Small intestine (tissue), 7 donors: ENCODE measurements at regions not wholly inside any gene's neighbourhood (a gene's known extent, or its start where the extent isn't known, plus 50 kb on each side); places are given as distances from the start of the nearest gene placed in this dataset.

Source experiments
- DNase-seq, 2 donors: peaks; one replicate each; pipeline versions ENCODE4 v3.0.0 to v3.0.0-alpha.2; 2013
- FAIRE-seq: peaks from 2 replicates; lab custom pipeline; 2012; peaks lifted over from hg19 to GRCh38; lab: Jason Lieb, UNC
- H3K27ac ChIP-seq, 3 donors: one replicate each; pipeline ENCODE4 v1.5.1; 2013; ENCODE audit warnings: low read length in 2 of 3, mild to moderate bottlenecking in 2 of 3, control low read depth in 1 of 3, inconsistent platforms in 1 of 3, low read depth in 1 of 3, moderate library complexity in 1 of 3
- H3K27me3 ChIP-seq, 3 donors: one replicate each; pipeline ENCODE4 v1.6.1; 2013; ENCODE audit warnings: low read length in 3 of 3, inconsistent platforms in 1 of 3; ENCODE audit not compliant: control insufficient read depth in 3 of 3, insufficient read depth in 3 of 3
- H3K36me3 ChIP-seq, 3 donors: one replicate each; pipeline ENCODE4 v1.6.1; 2013; ENCODE audit warnings: low read length in 3 of 3, inconsistent platforms in 1 of 3, low read depth in 1 of 3, mild to moderate bottlenecking in 1 of 3, moderate library complexity in 1 of 3; ENCODE audit not compliant: control insufficient read depth in 3 of 3, insufficient read depth in 2 of 3
- H3K4me1 ChIP-seq, 3 donors: one replicate each; pipeline ENCODE4 v1.6.1; 2013; ENCODE audit warnings: low read length in 2 of 3, inconsistent platforms in 1 of 3, low read depth in 1 of 3, mild to moderate bottlenecking in 1 of 3, moderate library complexity in 1 of 3; ENCODE audit not compliant: control insufficient read depth in 3 of 3, insufficient read depth in 2 of 3
- H3K4me3 ChIP-seq, 3 donors: one replicate each; pipeline ENCODE4 v1.5.1; 2013; ENCODE audit warnings: low read length in 3 of 3, control low read depth in 1 of 3, inconsistent platforms in 1 of 3, low read depth in 1 of 3, mild to moderate bottlenecking in 1 of 3, moderate library complexity in 1 of 3
- H3K9me3 ChIP-seq, 2 donors: one replicate each; pipeline ENCODE4 v1.6.1; 2013; ENCODE audit warnings: low read depth in 1 of 2, low read length in 1 of 2; ENCODE audit not compliant: control insufficient read depth in 2 of 2, insufficient read depth in 1 of 2
- WGBS, 3 donors: extraction: QIAGEN DNeasy Blood & Tissue Kit; methylation state at CpG; one replicate each; pipeline ENCODE4 v1.1.7; 2013; 5-methylcytosine and 5-hydroxymethylcytosine counted together
- donor health status: healthy with polysubstance abuse.
- donor health status: control.
- donor health status: control.
- donor health status: Bipolar disorder and iron deficiency.
- donor health status: healthy.

DNA sequence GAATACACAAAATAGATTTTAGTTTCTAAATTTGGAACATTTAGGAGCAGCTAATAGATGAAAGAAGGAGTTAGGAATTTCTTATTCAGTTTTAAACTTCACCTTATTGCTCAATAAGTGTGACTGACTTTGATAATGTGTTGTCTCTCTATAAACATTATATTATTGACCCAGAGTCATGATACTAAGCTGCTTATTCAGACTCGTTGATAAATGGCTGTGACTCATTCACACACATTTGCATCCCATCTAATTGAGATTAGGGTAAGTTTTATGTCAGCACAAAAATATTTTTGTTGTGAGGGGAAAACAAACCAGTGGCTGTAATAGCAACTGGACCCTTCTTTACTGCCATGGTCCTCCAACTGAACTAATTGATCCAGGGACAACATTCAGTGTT lies 137.6 kb downstream of the GOLIM4 start:
- Histone ChIP-seq H3K4me3 (no peak overlapping the region), H3K36me3 (no peaks in the 10 kb centered on the region), H3K27ac (no peak overlapping the region), H3K9me3 (no peaks in the 10 kb centered on the region), H3K4me1 (no peaks in the 10 kb centered on the region), H3K27me3 (no peaks in the 10 kb centered on the region)
- DNase-seq (peak in 1 of 2 donors; percentile 57), FAIRE-seq (no peak)
- WGBS, 3 donors, result 0 to 29% (median 0%) methylated on average over 1 of the region's 1 CpG

DNA sequence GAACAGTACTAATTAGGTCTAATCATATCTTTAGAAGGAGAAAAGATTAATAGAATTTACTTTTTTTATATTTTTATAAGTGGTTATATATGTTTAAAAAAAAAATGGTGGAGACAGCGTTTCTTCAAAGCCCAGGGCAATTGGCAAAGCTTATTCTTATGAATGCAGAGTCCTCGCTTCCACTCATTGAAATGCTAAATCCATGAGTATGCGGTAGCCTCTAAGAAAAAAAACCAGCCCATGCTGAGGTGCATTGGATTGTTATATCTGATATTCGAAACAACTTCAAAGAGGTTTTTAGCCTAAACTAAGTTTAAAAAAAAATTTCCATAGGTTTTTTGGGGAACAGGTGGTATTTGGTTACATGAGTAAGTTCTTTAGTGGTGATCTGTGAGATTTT lies 142.8 kb downstream of the GOLIM4 start:
- Histone ChIP-seq H3K27me3 (no peaks in the 10 kb centered on the region), H3K36me3 (no peaks in the 10 kb centered on the region), H3K27ac (no peak overlapping the region), H3K4me3 (no peak overlapping the region), H3K4me1 (no peaks in the 10 kb centered on the region), H3K9me3 (peaks cover 0 to 2% of the 10 kb centered on the region in 2 donors)
- 72 to 92% (median 85%) methylated on average over 4 of the region's 4 CpGs for WGBS, 3 donors
- FAIRE-seq (no peak), DNase-seq (no peak)

DNA sequence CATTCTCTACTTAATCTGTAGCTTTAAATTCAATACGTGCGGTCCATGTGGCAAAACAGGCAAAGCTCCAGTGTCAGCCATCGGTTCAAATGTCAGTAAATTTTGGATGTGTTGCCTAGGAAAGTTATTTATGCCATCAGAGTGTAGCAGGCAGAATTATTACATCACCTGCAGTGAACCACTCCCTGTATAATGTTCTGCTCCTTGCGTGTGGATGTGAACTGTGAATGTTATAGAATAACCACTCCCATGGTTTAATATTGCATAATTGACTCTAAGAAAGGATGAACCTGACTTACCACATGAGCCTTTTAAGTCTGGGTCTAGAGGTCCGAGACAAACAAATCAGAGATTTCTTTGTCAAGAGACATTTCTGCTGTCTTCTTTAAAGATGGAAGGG lies 145.5 kb downstream of the GOLIM4 start:
- Histone ChIP-seq H3K4me3 (no peak overlapping the region), H3K9me3 (peaks cover 0 to 2% of the 10 kb centered on the region in 2 donors), H3K27ac (no peak overlapping the region), H3K36me3 (no peaks in the 10 kb centered on the region), H3K4me1 (no peaks in the 10 kb centered on the region), H3K27me3 (no peaks in the 10 kb centered on the region)
- no peak for FAIRE-seq
- DNase-seq, result peak in 1 of 2 donors; percentile 15
- 84 to 88% (median 85%) methylated on average over 5 of the region's 5 CpGs for WGBS, 3 donors

DNA sequence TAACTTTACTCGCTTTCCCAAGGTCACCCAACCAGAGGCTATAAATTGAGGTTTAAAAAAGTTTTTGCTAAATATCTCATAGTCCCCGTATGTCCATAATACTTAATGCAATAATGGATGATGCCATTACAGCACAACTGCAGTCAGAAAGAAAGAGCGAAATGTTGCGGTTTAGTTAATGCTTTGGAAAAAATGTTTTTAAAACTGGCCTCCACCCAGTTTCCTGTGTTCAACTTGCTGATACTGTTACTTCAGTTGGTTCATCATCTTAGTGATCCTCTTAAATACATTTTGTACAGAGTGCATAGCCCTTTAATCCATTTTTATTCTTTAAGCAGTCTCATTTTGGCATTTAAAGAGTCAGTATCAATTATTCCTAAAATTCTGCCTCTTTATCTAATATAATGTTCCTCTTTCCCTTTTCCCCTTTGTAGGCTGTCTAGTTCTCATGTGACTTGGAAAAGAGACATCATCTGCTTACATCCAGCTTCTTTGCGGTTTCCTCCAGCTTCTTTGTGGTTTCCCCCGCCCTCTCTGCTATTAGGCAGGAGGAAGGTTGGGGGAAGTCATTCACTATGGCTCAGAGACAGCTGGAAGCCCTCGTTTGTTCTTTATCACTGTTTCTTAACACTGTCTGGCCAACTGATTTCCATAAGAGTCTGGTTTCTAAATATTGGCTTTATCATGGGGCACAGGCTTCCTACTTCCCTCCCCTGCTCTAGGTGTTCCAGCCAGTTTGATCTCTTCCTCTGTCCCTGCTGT lies 154.3 kb downstream of the GOLIM4 start:
- no peak for FAIRE-seq

GRCh38 chr3:167940241-167940640 lies 155.5 kb downstream of the GOLIM4 start:
- no peak overlapping the region for H3K27ac ChIP-seq
- H3K27me3 ChIP-seq, result no peaks in the 10 kb centered on the region
- no peaks in the 10 kb centered on the region for H3K4me1 ChIP-seq
- no peaks in the 10 kb centered on the region for H3K9me3 ChIP-seq
- no peaks in the 10 kb centered on the region for H3K36me3 ChIP-seq
- DNase-seq (no peak), FAIRE-seq (no peak)
- no peak overlapping the region for H3K4me3 ChIP-seq
- WGBS, 3 donors, result 76 to 88% (median 85%) methylated on average over 3 of the region's 3 CpGs

More for the DNA sequence above, 154.3 kb downstream of the GOLIM4 start:
- H3K4me3 ChIP-seq, result no peak overlapping the region
- peak overlapping the region in 1 of 3 donors; percentile 21 for H3K27ac ChIP-seq
- 43 to 70% (median 52%) methylated on average over 7 of the region's 7 CpGs for WGBS, 3 donors
- no peaks in the 10 kb centered on the region for H3K36me3 ChIP-seq
- DNase-seq, result peak; percentile 8 to 28
- no peaks in the 10 kb centered on the region for H3K9me3 ChIP-seq
- H3K4me1 ChIP-seq, result no peaks in the 10 kb centered on the region
- no peaks in the 10 kb centered on the region for H3K27me3 ChIP-seq

GRCh38 chr3:167938516-167938915 lies 157.2 kb downstream of the GOLIM4 start:
- Histone ChIP-seq H3K4me1 (no peaks in the 10 kb centered on the region), H3K27me3 (no peaks in the 10 kb centered on the region), H3K27ac (no peak overlapping the region), H3K9me3 (no peaks in the 10 kb centered on the region), H3K4me3 (no peak overlapping the region), H3K36me3 (no peaks in the 10 kb centered on the region)
- no peak for DNase-seq
- no peak for FAIRE-seq

DNA sequence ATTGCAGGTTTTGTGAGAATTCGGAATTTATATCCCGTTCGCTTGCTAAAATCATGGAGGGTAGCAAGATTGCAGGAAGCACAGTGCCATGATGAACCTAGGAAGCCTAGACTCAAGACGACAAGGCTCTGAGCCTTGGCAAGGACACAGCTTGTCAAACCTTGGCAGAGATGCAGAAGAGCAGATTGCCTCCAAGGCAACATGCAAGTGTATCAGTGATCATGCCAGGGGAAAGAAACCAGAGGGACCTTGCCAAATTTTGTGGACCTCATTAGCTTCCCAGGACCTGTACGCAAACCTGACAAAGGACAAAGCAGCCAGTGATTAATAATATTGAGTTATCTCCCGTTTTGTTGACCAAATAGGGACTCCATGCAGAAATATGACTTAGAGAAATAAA lies 159.7 kb downstream of the GOLIM4 start:
- H3K9me3 ChIP-seq, result no peaks in the 10 kb centered on the region
- no peak overlapping the region for H3K27ac ChIP-seq
- H3K27me3 ChIP-seq, result no peaks in the 10 kb centered on the region
- H3K4me3 ChIP-seq, result no peak overlapping the region
- H3K4me1 ChIP-seq, result no peaks in the 10 kb centered on the region
- 80 to 90% (median 86%) methylated on average over 6 of the region's 6 CpGs for WGBS, 3 donors
- no peaks in the 10 kb centered on the region for H3K36me3 ChIP-seq
- no peak for FAIRE-seq
- DNase-seq, result no peak

DNA sequence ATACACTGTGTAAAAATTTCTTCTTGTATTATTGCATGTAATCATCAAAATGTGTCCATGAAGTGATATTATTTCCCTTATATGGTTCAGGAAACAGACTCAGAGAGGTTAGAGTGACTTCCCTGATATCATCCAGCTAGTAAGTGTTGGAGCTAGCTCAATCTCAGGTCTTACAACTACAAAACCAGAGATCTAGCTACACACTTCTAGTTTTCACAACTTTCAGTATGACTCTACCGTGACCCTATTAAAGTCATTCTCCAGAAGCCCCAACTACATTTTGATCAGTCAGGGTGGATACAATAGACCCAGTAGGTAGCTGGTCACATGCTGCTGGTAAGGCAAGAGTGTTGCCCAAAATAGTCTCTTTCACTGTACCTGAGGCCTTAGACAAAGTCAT lies 165.3 kb downstream of the GOLIM4 start:
- FAIRE-seq (no peak), DNase-seq (no peak)
- H3K4me3 ChIP-seq, result no peak overlapping the region
- 85 to 92% (median 87%) methylated on average over 1 of the region's 1 CpG for WGBS, 3 donors
- no peaks in the 10 kb centered on the region for H3K27me3 ChIP-seq
- H3K9me3 ChIP-seq, result no peaks in the 10 kb centered on the region
- H3K4me1 ChIP-seq, result no peaks in the 10 kb centered on the region
- H3K36me3 ChIP-seq, result no peaks in the 10 kb centered on the region
- H3K27ac ChIP-seq, result no peak overlapping the region

DNA sequence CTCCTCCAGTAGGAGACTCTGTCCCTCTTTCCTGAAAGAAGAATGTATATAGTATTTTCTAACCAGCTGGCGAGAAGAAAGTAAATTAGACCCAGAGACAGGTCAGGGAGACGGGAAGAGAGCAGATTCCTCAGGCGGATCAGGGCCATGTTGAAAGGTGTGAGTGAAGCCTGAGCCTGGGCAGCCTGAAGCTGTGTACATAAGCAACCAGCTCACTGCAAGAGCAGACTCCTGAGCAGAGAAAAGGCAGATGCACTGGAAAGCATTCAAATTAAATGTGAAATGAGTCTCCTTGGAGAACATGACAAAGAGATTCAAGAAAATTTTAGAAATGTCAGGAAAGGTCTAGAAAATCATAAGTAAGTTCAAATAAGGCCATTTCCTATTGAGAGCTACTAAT lies 165.8 kb downstream of the GOLIM4 start:
- H3K4me3 ChIP-seq, result no peak overlapping the region
- FAIRE-seq (no peak), DNase-seq (no peak)
- H3K36me3 ChIP-seq, result no peaks in the 10 kb centered on the region
- no peaks in the 10 kb centered on the region for H3K27me3 ChIP-seq
- H3K9me3 ChIP-seq, result no peaks in the 10 kb centered on the region
- 78 to 87% (median 83%) methylated on average over 3 of the region's 3 CpGs for WGBS, 3 donors
- no peak overlapping the region for H3K27ac ChIP-seq
- no peaks in the 10 kb centered on the region for H3K4me1 ChIP-seq
